ENCODE measurements at regions not wholly inside any gene's neighbourhood (a gene's known extent, or its start where the extent isn't known, plus 50 kb on each side); places are given as distances from the start of the nearest gene placed in this dataset.

- TF ChIP-seq CBFB (IDR thresholded peaks at IDR 0.05; ENCODE audit: low read depth) (no peak), RCOR1 (conservative IDR thresholded peaks at IDR 0.05; ENCODE audit: low read depth, low read length) (no peak), RELA (IDR thresholded peaks at IDR 0.05; ENCODE audit: borderline replicate concordance, partially characterized antibody) (no peak), SMC3 (IDR thresholded peaks at IDR 0.05; ENCODE audit: borderline replicate concordance, low read length) (no peak)
- Histone ChIP-seq H3K79me2 (ENCODE audit: control insufficient read depth, insufficient read depth, low read length) (no peaks in the 10 kb centered on the region), H3K9ac (ENCODE audit: control insufficient read depth, insufficient read depth, low read length) (no peak overlapping the region), H3K36me3 (ENCODE audit: control insufficient read depth in 2 of 2, insufficient read depth in 2 of 2, low read length in 1 of 2) (no peaks in the 10 kb centered on the region), H3K4me1 (ENCODE audit: control insufficient read depth, insufficient read depth, low read length) (no peaks in the 10 kb centered on the region), H3K27ac (ENCODE audit: control insufficient read depth, insufficient read depth) (no peak overlapping the region), H3K9me3 (replicated peaks; ENCODE audit: control insufficient read depth, insufficient read depth, low read length) (no peaks in the 10 kb centered on the region), H3K27me3 (replicated peaks in 1 of 2; ENCODE audit: control insufficient read depth in 2 of 2, insufficient read depth in 2 of 2, low read length in 1 of 2) (no peaks in the 10 kb centered on the region), H2AFZ (ENCODE audit: control insufficient read depth, low read depth, low read length) (no peak overlapping the region), H3K4me3 (no peak overlapping the region), H3K4me2 (ENCODE audit: control insufficient read depth, insufficient read depth) (no peak overlapping the region), H4K20me1 (ENCODE audit: control insufficient read depth, insufficient read depth) (no peaks in the 10 kb centered on the region)
- in situ Hi-C loops (cut with MboI) = loop anchor here (10.0 kb wide), 1 partner anchor 545 kb away; no protein-coding TSS in a partner anchor
- ChIA-PET POLR2A (no interaction called here), SMC1A (ENCODE audit: uncharacterized antibody, unreplicated experiment) (no interaction called here), CTCF (no interaction called here), RAD21 (ENCODE audit: unreplicated experiment) (no interaction called here)
- no peak for FAIRE-seq
- ATAC-seq = no peak
- DNase-seq (ENCODE audit: low read depth, low spot score) = no peak
- 14% methylated on average over 2 of the region's 2 CpGs for WGBS (ENCODE audit: insufficient coverage, insufficient replicate concordance, low lambda C conversion rate, missing lambda C conversion rate)
- BruUV-seq (replicated peaks) = no TSS peak
- intact Hi-C loops (cut with micrococcal nuclease; ENCODE audit: unreplicated experiment) = no loop called here
These were observed 428.0 kb downstream of the RAP2B start for GRCh38 chr3:153590051-153590450.

- H3K27me3 ChIP-seq (replicated peaks in 1 of 2; ENCODE audit: control insufficient read depth in 2 of 2, insufficient read depth in 2 of 2, low read length in 1 of 2) = no peaks in the 10 kb centered on the region
- no peaks in the 10 kb centered on the region for H4K20me1 ChIP-seq (ENCODE audit: control insufficient read depth, insufficient read depth)
- no peak overlapping the region for H3K4me2 ChIP-seq (ENCODE audit: control insufficient read depth, insufficient read depth)
- no peaks in the 10 kb centered on the region for H3K36me3 ChIP-seq (ENCODE audit: control insufficient read depth in 2 of 2, insufficient read depth in 2 of 2, low read length in 1 of 2)
- H3K9me3 ChIP-seq (replicated peaks; ENCODE audit: control insufficient read depth, insufficient read depth, low read length) = no peaks in the 10 kb centered on the region
- H3K9ac ChIP-seq (ENCODE audit: control insufficient read depth, insufficient read depth, low read length) = no peak overlapping the region
- POLR2A ChIA-PET = no interaction called here
- ATAC-seq = no peak
- no peak overlapping the region for H3K27ac ChIP-seq (ENCODE audit: control insufficient read depth, insufficient read depth)
- RAD21 ChIA-PET (ENCODE audit: unreplicated experiment) = no interaction called here
- SMC1A ChIA-PET (ENCODE audit: uncharacterized antibody, unreplicated experiment) = no interaction called here
- FAIRE-seq = no peak
- H3K4me3 ChIP-seq = no peak overlapping the region
- CTCF ChIA-PET = no interaction called here
- WGBS (ENCODE audit: insufficient coverage, insufficient replicate concordance, low lambda C conversion rate, missing lambda C conversion rate) = 0% methylated on average over 1 of the region's 1 CpG
- intact Hi-C loops (cut with micrococcal nuclease; ENCODE audit: unreplicated experiment) (loop anchor here (2.0 kb wide), 1 partner anchor 301 kb away; no protein-coding TSS in a partner anchor), in situ Hi-C loops (cut with MboI) (loop anchor here (10.0 kb wide), 1 partner anchor 547 kb away; no protein-coding TSS in a partner anchor)
- H3K79me2 ChIP-seq (ENCODE audit: control insufficient read depth, insufficient read depth, low read length) = no peaks in the 10 kb centered on the region
- DNase-seq (ENCODE audit: low read depth, low spot score) = no peak
- H3K4me1 ChIP-seq (ENCODE audit: control insufficient read depth, insufficient read depth, low read length) = no peaks in the 10 kb centered on the region
- H2AFZ ChIP-seq (ENCODE audit: control insufficient read depth, low read depth, low read length) = no peak overlapping the region
- BruUV-seq (replicated peaks) = no TSS peak
- TF ChIP-seq MXI1 (IDR thresholded peaks at IDR 0.05; ENCODE audit: low read depth, low read length) (no peak), E4F1 (IDR thresholded peaks at IDR 0.05; ENCODE audit: borderline replicate concordance, partially characterized antibody) (no peak), CREM (IDR thresholded peaks at IDR 0.05; ENCODE audit: low read depth) (no peak), SRF (IDR thresholded peaks at IDR 0.05; ENCODE audit: low read depth in 2 of 2, low read length in 2 of 2) (no peak), MAX (IDR thresholded peaks at IDR 0.05; ENCODE audit: low read depth, low read length) (no peak), SUPT20H (IDR thresholded peaks at IDR 0.05; ENCODE audit: borderline replicate concordance, control insufficient read depth, low read depth, low read length) (no peak), NR2C1 (IDR thresholded peaks at IDR 0.05) (no peak), EGR1 (IDR thresholded peaks at IDR 0.05; ENCODE audit: borderline replicate concordance in 1 of 2, low read depth in 2 of 2, low read length in 2 of 2) (no peak), FOXM1 (IDR thresholded peaks at IDR 0.05; ENCODE audit: low read depth, low read length) (no peak), BCL3 (IDR thresholded peaks at IDR 0.05; ENCODE audit: borderline replicate concordance, insufficient read depth, low read depth, low read length, poor library complexity, severe bottlenecking) (no peak)
These were observed 429.7 kb downstream of the RAP2B start for GRCh38 chr3:153591561-153592245.

Data from GM12878 (cell line).